LNCaP clone FGC (cell line): ENCODE measurements at regions not wholly inside any gene's neighbourhood (a gene's known extent, or its start where the extent isn't known, plus 50 kb on each side); places are given as distances from the start of the nearest gene placed in this dataset.

Experiments
- DNase-seq: peaks from one replicate; pipeline ENCODE4 v3.0.0-alpha.2; 2011; ENCODE audit warnings: low read depth
- H3K4me3 ChIP-seq: 2 replicates; pipeline ENCODE4 v1.5.1; 2011; ENCODE audit warnings: mild to moderate bottlenecking, low read depth, low read length, control low read depth
- TF ChIP-seq, protein P1 (sequence below): IDR thresholded peaks from 2 replicates; pipeline ENCODE4 v1.5.1; 2012; ENCODE audit warnings: mild to moderate bottlenecking; ENCODE audit not compliant: control insufficient read depth, insufficient read depth; ENCODE audit errors: extremely low read depth

DNA sequence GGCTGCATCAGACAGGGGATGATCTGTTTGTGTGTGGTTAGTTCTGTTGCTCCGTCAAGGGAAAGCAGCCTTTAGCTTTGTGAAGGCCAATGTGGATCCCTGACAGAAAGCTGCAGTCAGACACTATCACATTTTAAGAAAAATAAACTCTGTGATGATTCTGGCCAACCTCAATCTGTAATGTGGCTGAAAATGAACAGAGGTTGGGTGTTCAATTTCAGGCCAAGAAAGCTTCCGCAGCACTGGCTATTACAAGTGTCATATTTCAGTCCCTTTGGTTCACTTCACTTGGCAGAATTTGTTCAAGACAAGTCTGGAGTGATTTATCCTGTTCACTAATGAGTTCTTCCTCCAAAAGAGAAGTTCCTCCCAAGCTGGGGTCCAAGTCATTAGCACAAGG lies 571.8 kb upstream of the IL12A start:
- TF ChIP-seq, protein P1, sequence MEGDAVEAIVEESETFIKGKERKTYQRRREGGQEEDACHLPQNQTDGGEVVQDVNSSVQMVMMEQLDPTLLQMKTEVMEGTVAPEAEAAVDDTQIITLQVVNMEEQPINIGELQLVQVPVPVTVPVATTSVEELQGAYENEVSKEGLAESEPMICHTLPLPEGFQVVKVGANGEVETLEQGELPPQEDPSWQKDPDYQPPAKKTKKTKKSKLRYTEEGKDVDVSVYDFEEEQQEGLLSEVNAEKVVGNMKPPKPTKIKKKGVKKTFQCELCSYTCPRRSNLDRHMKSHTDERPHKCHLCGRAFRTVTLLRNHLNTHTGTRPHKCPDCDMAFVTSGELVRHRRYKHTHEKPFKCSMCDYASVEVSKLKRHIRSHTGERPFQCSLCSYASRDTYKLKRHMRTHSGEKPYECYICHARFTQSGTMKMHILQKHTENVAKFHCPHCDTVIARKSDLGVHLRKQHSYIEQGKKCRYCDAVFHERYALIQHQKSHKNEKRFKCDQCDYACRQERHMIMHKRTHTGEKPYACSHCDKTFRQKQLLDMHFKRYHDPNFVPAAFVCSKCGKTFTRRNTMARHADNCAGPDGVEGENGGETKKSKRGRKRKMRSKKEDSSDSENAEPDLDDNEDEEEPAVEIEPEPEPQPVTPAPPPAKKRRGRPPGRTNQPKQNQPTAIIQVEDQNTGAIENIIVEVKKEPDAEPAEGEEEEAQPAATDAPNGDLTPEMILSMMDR = no peak
- no peak overlapping the region for H3K4me3 ChIP-seq
- DNase-seq = no peak

DNA sequence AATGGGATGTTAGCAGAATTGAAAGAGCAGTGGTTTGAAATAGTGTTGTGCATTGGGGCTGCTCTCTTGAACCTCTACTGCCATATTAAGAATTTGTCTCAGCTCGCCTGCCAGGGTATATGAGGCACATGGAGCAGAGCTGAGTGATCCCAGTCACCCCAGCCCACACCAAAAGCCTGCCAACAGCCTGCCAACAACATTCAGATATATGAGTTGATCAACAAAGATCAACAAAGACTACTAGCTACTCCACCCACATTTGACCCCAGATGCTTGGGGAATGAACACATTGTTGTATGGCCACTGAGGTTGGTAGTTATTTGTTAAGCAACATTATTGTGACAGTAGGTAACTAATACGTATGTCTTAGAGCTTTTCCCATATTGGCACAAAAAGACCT lies 570.9 kb upstream of the IL12A start:
- no peak overlapping the region for H3K4me3 ChIP-seq
- DNase-seq = no peak
- TF ChIP-seq, protein P1 = no peak

DNA sequence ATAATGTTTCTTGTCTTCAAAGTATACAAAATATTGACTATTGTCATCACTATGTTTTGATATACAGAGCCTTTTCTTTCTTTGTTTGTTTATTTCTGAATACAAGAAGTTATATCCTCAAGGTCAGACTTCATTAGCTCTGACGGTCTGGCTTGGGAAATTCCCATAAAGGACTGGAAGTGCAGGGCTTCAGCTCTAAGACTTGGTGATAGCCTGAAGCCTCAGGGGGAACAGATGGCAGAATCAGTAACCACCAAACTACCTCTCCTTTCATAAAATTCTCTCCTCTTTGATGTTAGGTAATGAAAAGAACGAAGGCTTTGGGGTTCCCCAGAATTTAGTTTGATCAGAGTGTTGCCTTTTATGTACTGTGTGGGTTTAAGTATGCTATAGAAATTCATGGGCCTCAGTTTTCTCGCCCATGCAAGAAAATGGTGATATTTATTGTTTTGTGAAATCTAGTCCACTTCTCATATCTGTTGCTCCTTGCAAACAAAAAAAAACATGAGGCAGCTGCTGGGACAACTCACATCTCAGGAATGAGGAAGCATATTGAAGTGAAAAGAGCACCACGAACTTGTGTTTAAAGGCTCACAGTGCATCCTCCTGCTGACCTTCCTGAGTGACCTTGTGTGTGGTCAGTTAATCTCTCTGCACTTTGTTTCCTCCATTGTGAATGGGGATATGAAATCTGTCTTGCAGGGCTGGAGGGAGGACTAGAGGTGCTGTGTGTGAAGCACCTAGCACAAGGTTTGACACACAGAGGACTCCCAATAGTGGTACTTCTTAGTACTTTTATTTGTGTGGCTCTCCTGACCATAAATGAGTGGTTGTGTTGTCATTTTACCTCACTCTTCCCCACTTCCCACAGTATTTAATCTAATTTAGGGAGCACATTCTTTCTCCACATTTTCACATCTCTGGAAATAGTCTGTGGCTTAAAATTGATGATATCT lies 569.8 kb upstream of the IL12A start:
- DNase-seq = no peak
- H3K4me3 ChIP-seq = no peak overlapping the region
- TF ChIP-seq, protein P1 = no peak

GRCh38 chr3:159429702-159430101 lies 558.9 kb upstream of the IL12A start:
- DNase-seq = no peak

GRCh38 chr3:159432682-159433340 lies 555.8 kb upstream of the IL12A start:
- no peak for DNase-seq

More at GRCh38 chr3:159429702-159430101, 558.9 kb upstream of the IL12A start:
- no peak overlapping the region for H3K4me3 ChIP-seq
- TF ChIP-seq, protein P1 = no peak

GRCh38 chr3:159439346-159439745 lies 549.3 kb upstream of the IL12A start:
- DNase-seq = no peak
- TF ChIP-seq, protein P1 = no peak

More at GRCh38 chr3:159432682-159433340, 555.8 kb upstream of the IL12A start:
- TF ChIP-seq, protein P1 = no peak
- H3K4me3 ChIP-seq = no peak overlapping the region

More at GRCh38 chr3:159439346-159439745, 549.3 kb upstream of the IL12A start:
- H3K4me3 ChIP-seq = no peak overlapping the region
